Tibial nerve (tissue), 4 donors: ENCODE measurements at regions not wholly inside any gene's neighbourhood (a gene's known extent, or its start where the extent isn't known, plus 50 kb on each side); places are given as distances from the start of the nearest gene placed in this dataset.

Experiments
- CTCF ChIP-seq, 5 experiments: fragments of 200-600 bp in 3 of 5; fragments of 450-650 bp in 2 of 5; sonication (generic) in 3 of 5; IDR thresholded peaks; one replicate each; pipeline ENCODE4 v1.5.1; 2016 to 2019; ENCODE audit warnings: antibody characterized with exemption in 5 of 5, mild to moderate bottlenecking in 3 of 5, moderate library complexity in 2 of 5
- EP300 ChIP-seq, 2 donors: sonication (generic); formaldehyde crosslinking; IDR thresholded peaks; one replicate each; pipeline ENCODE4 v1.6.1; 2017; ENCODE audit warnings: antibody characterized with exemption in 2 of 2, mild to moderate bottlenecking in 1 of 2
- POLR2A ChIP-seq, 2 donors: fragments of 450-650 bp; IDR thresholded peaks; one replicate each; pipeline ENCODE4 v1.6.1; 2017; ENCODE audit warnings: antibody characterized with exemption in 2 of 2, mild to moderate bottlenecking in 2 of 2, moderate library complexity in 2 of 2

DNA sequence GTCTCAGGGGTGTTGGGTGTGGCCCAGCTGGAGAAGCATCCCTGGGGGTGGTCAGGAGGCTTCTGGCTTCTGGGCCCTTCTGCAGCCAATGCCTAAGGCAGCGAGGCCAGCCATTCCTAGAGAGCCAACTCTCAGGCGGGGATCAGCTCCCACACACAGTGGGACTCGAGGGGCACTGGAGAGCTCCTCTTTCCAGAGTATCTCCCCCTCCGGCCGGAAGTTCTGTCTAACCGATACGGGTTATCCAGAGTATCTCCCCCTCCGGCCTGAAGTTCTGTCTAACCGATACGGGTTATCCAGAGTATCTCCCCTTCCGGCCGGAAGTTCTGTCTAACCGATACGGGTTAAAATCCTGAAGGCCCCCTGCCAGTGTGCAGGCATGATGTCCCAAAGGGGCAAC, 71.2 kb upstream of the B3GAT1 start:
- TF ChIP-seq CTCF (IDR thresholded peaks at IDR 0.05) (no peak), POLR2A (IDR thresholded peaks at IDR 0.05) (no peak), EP300 (IDR thresholded peaks at IDR 0.05) (no peak)
